GM10266 (cell line): ENCODE measurements at regions not wholly inside any gene's neighbourhood (a gene's known extent, or its start where the extent isn't known, plus 50 kb on each side); places are given as distances from the start of the nearest gene placed in this dataset.

Experiments used
- DNase-seq: peaks from one replicate; pipeline ENCODE4 v3.0.0; 2012; ENCODE audit errors: extremely low spot score
- CTCF ChIP-seq: IDR thresholded peaks from 2 replicates; pipeline ENCODE4 v1.5.1; 2012; ENCODE audit warnings: mild to moderate bottlenecking, low read depth; ENCODE audit not compliant: control insufficient read depth, insufficient read depth; ENCODE audit errors: missing control alignments

- no peak for DNase-seq
- no peak for TF ChIP-seq CTCF
Measured at GRCh38 chrX:128664211-128664610, 612.0 kb upstream of the ACTRT1 start.

GRCh38 chrX:128653524-128654060 is 601.4 kb upstream of the ACTRT1 start:
- no peak for TF ChIP-seq CTCF
- DNase-seq = no peak

GRCh38 chrX:128650326-128650725 is 598.1 kb upstream of the ACTRT1 start:
- no peak for TF ChIP-seq CTCF
- DNase-seq = no peak

GRCh38 chrX:128634754-128635153 is 582.6 kb upstream of the ACTRT1 start:
- DNase-seq = no peak
- no peak for TF ChIP-seq CTCF

GRCh38 chrX:128623361-128623760 is 571.2 kb upstream of the ACTRT1 start:
- no peak for DNase-seq
- no peak for TF ChIP-seq CTCF

GRCh38 chrX:128622296-128622695 is 570.1 kb upstream of the ACTRT1 start:
- no peak for DNase-seq
- no peak for TF ChIP-seq CTCF

- DNase-seq = no peak
- no peak for TF ChIP-seq CTCF
Measured at GRCh38 chrX:128619490-128619889, 567.3 kb upstream of the ACTRT1 start.
